Cardiac fibroblast (primary cell): ENCODE measurements at regions not wholly inside any gene's neighbourhood (a gene's known extent, or its start where the extent isn't known, plus 50 kb on each side); places are given as distances from the start of the nearest gene placed in this dataset.
"Not testable (repeated sequence)": the region's sequence is repeated elsewhere in the genome, so short reads cannot be mapped to it uniquely, and the experiment has no call there.

Experiments used
- DNase-seq, 2 donors: peaks; one replicate each; pipeline versions ENCODE4 v3.0.0 to v3.0.0-alpha.2; 2010; ENCODE audit warnings: low read depth in 2 of 2
- H3K4me3 ChIP-seq, 2 donors: replicated peaks in 1 of 2; 1 replicate in 1 of 2; 2 replicates in 1 of 2; pipeline ENCODE4 v1.5.1; 2011; ENCODE audit warnings: low read depth in 2 of 2, low read length in 2 of 2, mild to moderate bottlenecking in 2 of 2, moderate library complexity in 1 of 2
- TF ChIP-seq, protein P1 (sequence below): IDR thresholded peaks from one replicate; pipeline ENCODE4 v1.5.1; 2011; ENCODE audit warnings: low read depth, mild to moderate bottlenecking, low read length, inconsistent platforms

- DNase-seq: peak in 1 of 2 donors; percentile 33
- TF ChIP-seq, protein P1, sequence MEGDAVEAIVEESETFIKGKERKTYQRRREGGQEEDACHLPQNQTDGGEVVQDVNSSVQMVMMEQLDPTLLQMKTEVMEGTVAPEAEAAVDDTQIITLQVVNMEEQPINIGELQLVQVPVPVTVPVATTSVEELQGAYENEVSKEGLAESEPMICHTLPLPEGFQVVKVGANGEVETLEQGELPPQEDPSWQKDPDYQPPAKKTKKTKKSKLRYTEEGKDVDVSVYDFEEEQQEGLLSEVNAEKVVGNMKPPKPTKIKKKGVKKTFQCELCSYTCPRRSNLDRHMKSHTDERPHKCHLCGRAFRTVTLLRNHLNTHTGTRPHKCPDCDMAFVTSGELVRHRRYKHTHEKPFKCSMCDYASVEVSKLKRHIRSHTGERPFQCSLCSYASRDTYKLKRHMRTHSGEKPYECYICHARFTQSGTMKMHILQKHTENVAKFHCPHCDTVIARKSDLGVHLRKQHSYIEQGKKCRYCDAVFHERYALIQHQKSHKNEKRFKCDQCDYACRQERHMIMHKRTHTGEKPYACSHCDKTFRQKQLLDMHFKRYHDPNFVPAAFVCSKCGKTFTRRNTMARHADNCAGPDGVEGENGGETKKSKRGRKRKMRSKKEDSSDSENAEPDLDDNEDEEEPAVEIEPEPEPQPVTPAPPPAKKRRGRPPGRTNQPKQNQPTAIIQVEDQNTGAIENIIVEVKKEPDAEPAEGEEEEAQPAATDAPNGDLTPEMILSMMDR: no peak
- H3K4me3 ChIP-seq: no peak overlapping the region
Measured at GRCh38 chr5:68070591-68071281, 144.8 kb upstream of the PIK3R1 start.

- no peak overlapping the region for H3K4me3 ChIP-seq
- TF ChIP-seq, protein P1: no peak
- DNase-seq: peak in 1 of 2 donors; percentile 9
Measured at GRCh38 chr5:68067976-68068603, 147.5 kb upstream of the PIK3R1 start.

DNA sequence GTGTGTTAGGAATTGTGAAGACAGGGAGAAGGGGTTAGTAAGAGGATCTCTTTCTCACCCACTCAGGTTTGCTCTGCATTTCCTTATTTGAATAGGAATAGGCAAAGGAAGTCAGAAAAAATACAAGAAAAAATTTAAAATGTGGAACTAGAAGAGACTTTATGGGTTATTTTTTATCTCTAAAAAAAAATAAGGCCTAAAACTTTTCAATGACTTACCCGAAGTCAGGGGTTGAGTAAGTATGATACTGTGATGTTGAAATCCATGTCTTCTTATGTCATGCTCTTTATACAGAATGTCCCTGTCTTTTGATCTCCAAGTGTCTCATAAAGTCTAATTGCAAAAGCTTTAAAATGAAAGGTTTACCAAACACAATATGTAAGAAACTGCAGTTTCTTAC lies 148.3 kb upstream of the PIK3R1 start:
- peak; percentile 22 to 44 for DNase-seq
- no peak overlapping the region for H3K4me3 ChIP-seq
- TF ChIP-seq, protein P1: no peak

DNA sequence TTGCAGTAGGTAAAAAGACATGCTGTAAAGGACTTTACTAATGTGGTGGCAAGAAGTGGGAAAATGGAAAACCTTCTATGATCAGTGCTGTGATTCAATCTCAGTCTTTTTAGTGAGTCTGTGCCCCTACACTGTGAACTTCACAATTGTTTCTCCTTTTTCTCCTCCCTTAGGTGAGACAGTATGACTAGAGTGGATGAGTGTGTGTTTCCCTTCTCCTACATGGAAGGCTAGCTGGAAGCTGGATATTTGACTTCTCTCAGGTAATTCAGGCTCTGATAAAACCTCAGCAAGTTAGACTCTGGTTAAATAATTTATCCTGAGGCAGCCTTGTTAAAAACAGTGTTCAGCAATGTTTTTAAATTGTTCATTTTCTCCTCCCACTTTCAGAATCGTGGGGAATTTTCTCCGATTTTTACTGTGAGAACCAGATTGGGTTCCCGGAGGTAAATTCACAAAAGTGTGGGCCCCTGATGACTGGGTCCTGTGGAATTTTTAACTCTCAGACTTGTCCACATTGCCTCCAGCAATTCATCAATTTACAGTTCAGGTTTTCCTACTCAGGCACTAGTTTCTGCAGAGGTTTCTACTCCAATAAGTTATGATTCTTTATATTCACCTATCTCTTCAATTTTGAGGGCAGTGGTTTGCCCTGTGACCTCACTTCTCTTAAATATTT lies 149.1 kb upstream of the PIK3R1 start:
- TF ChIP-seq, protein P1: no peak
- no peak for DNase-seq
- H3K4me3 ChIP-seq: no peak overlapping the region

- DNase-seq, H3K4me3 ChIP-seq: not testable (repeated sequence)
Measured at GRCh38 chr5:68065321-68065720, 150.2 kb upstream of the PIK3R1 start.

DNA sequence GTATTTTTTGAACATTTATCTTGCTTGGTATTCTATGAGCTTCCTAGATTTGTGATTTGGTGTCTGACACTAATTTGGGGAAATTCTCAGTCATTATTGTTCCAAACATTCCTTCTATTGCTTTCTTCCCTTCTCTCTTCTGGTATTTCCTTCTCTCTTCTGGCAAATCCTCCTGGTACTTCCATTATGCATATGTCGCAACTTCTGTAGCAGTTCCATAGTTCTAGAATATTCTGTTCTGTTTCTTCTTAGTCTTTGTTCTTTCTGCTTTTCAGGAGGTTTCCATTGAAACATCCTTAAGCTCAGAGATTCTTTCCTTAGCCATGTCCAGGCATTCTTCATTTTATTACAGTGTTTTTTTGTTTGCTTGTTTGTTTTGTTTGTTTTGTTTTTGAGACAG lies 155.2 kb upstream of the PIK3R1 start:
- TF ChIP-seq, protein P1: no peak
- DNase-seq: peak in 1 of 2 donors; percentile 33
- no peak overlapping the region for H3K4me3 ChIP-seq

DNA sequence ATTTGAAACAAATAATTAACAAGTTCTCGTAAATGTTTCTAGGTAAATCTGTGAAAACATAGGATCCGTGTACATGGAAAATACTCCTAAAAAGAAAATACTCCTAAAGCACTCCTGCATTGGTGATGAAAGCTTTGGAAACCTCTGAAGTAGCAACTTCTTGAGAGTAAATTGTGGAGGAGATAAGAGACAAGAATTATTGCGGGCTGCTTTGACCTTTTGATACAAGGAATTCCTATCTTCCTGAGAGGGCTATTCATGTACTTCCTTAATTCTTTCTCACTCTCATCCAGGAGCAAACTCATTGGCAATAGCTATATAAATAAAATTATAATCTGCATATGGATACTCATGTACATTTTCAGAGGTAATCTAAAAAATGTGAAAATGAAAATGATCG lies 158.4 kb upstream of the PIK3R1 start:
- no peak overlapping the region for H3K4me3 ChIP-seq
- no peak for DNase-seq
- TF ChIP-seq, protein P1: no peak
